Keratinocyte (primary cell): ENCODE measurements at regions not wholly inside any gene's neighbourhood (a gene's known extent, or its start where the extent isn't known, plus 50 kb on each side); places are given as distances from the start of the nearest gene placed in this dataset.

Experiments
- DNase-seq: peaks from one replicate; pipeline ENCODE4 v3.0.0-alpha.2; 2011; ENCODE audit warnings: low read depth, missing footprints, low spot score
- FAIRE-seq: peaks from 2 replicates; lab custom pipeline; 2011; peaks lifted over from hg19 to GRCh38; lab: Jason Lieb, UNC
- H2AFZ ChIP-seq: 2 replicates; pipeline ENCODE4 v1.6.0; 2012; ENCODE audit warnings: low read length, control low read depth, inconsistent platforms; ENCODE audit not compliant: control insufficient read depth
- H3K27ac ChIP-seq: 2 replicates; pipeline ENCODE4 v1.5.1; 2011; ENCODE audit warnings: low read length; ENCODE audit not compliant: control insufficient read depth, insufficient read depth
- H3K27me3 ChIP-seq: 3 replicates; pipeline ENCODE4 v1.6.0; 2011; ENCODE audit warnings: low read length; ENCODE audit not compliant: control insufficient read depth, insufficient read depth; ENCODE audit errors: extremely low read depth
- H3K36me3 ChIP-seq, 2 experiments: 2 replicates in 1 of 2; 3 replicates in 1 of 2; pipeline ENCODE4 v1.5.1; 2011; ENCODE audit warnings: low read length in 2 of 2, mild to moderate bottlenecking in 1 of 2; ENCODE audit not compliant: control insufficient read depth in 2 of 2, insufficient read depth in 2 of 2; ENCODE audit errors: extremely low read depth in 1 of 2
- H3K4me1 ChIP-seq: 3 replicates; pipeline ENCODE4 v1.5.1; 2011; ENCODE audit warnings: low read length; ENCODE audit not compliant: control insufficient read depth, insufficient read depth; ENCODE audit errors: extremely low read depth
- H3K4me2 ChIP-seq: 3 replicates; pipeline ENCODE4 v1.6.0; 2011; ENCODE audit warnings: low read depth, low read length; ENCODE audit not compliant: control insufficient read depth, insufficient read depth; ENCODE audit errors: extremely low read depth
- H3K4me3 ChIP-seq, 3 experiments: fragments of 200-600 bp in 1 of 3; sonication (generic) in 1 of 3; 2 replicates in 2 of 3; 3 replicates in 1 of 3; pipeline ENCODE4 v1.5.1; 2011 to 2016; ENCODE audit warnings: low read length in 3 of 3, mild to moderate bottlenecking in 3 of 3, control low read depth in 2 of 3, inconsistent platforms in 1 of 3, low read depth in 1 of 3, mixed read lengths in 1 of 3, mixed run types in 1 of 3, moderate library complexity in 1 of 3; ENCODE audit not compliant: control insufficient read depth in 2 of 3, insufficient read depth in 2 of 3; ENCODE audit errors: extremely low read depth in 1 of 3
- H3K79me2 ChIP-seq: 2 replicates; pipeline ENCODE4 v1.6.0; 2012; ENCODE audit warnings: low read length; ENCODE audit not compliant: control insufficient read depth, insufficient read depth
- H3K9ac ChIP-seq: 3 replicates; pipeline ENCODE4 v1.6.0; 2011; ENCODE audit warnings: low read length; ENCODE audit not compliant: control insufficient read depth, insufficient read depth; ENCODE audit errors: extremely low read depth
- H3K9me1 ChIP-seq: 3 replicates; pipeline ENCODE4 v1.6.0; 2011; ENCODE audit warnings: low read length; ENCODE audit not compliant: control insufficient read depth, insufficient read depth; ENCODE audit errors: extremely low read depth
- H3K9me3 ChIP-seq: 2 replicates; pipeline ENCODE4 v1.5.1; 2012; ENCODE audit warnings: low read depth, low read length; ENCODE audit not compliant: control insufficient read depth
- H4K20me1 ChIP-seq: 3 replicates; pipeline ENCODE4 v1.6.0; 2011; ENCODE audit warnings: low read length; ENCODE audit not compliant: control insufficient read depth, insufficient read depth; ENCODE audit errors: extremely low read depth
- CTCF ChIP-seq, 3 experiments: IDR thresholded peaks in 1 of 3; conservative IDR thresholded peaks in 1 of 3; optimal IDR thresholded peaks in 1 of 3; 2 replicates in 2 of 3; 3 replicates in 1 of 3; pipeline versions ENCODE3 to v1.5.1; 2011; ENCODE audit warnings: low read length in 3 of 3, mild to moderate bottlenecking in 3 of 3, moderate library complexity in 2 of 3, control low read depth in 1 of 3, inconsistent platforms in 1 of 3; ENCODE audit not compliant: insufficient read depth in 2 of 3; ENCODE audit errors: extremely low read depth in 1 of 3
- EZH2 ChIP-seq: IDR thresholded peaks from one replicate; pipeline ENCODE4 v1.6.1; 2012; ENCODE audit warnings: inconsistent platforms, mild to moderate bottlenecking, low read length, moderate library complexity
- dilution Hi-C: fragments of 300-500 bp; cut with MboI; formaldehyde crosslinking; loops from one replicate; pipeline ENCODE4 v1.7.0; 2020; ENCODE audit warnings: low sequenced_read_pairs; ENCODE audit not compliant: extremely low pct_ligation_motif_present

GRCh38 chr11:134625151-134625550, 213.1 kb upstream of the B3GAT1 start:
- no peaks in the 10 kb centered on the region for H3K79me2 ChIP-seq
- dilution Hi-C loops = no loop called here
- FAIRE-seq (no peak), DNase-seq (no peak)
- H3K4me1 ChIP-seq = no peaks in the 10 kb centered on the region
- H2AFZ ChIP-seq = no peak overlapping the region
- H3K9me3 ChIP-seq = no peaks in the 10 kb centered on the region
- no peak overlapping the region for H3K9ac ChIP-seq
- no peaks in the 10 kb centered on the region for H3K27me3 ChIP-seq
- no peak overlapping the region for H3K4me3 ChIP-seq
- H4K20me1 ChIP-seq = no peaks in the 10 kb centered on the region
- no peaks in the 10 kb centered on the region for H3K36me3 ChIP-seq
- TF ChIP-seq CTCF (optimal IDR thresholded peaks at IDR 0.05 in 1 of 3, IDR thresholded peaks at IDR 0.05 in 1 of 3, conservative IDR thresholded peaks at IDR 0.05 in 1 of 3; ENCODE audit: extremely low read depth in 1 of 3, insufficient read depth in 2 of 3, low read length in 3 of 3) = no peak
- no peak for TF ChIP-seq EZH2
- no peak overlapping the region for H3K4me2 ChIP-seq
- no peak overlapping the region for H3K27ac ChIP-seq
- no peaks in the 10 kb centered on the region for H3K9me1 ChIP-seq

- Histone ChIP-seq H3K27me3 (no peaks in the 10 kb centered on the region), H3K27ac (no peak overlapping the region), H4K20me1 (no peaks in the 10 kb centered on the region), H3K9me1 (no peaks in the 10 kb centered on the region), H3K4me2 (no peak overlapping the region), H2AFZ (no peak overlapping the region), H3K79me2 (no peaks in the 10 kb centered on the region), H3K9me3 (no peaks in the 10 kb centered on the region), H3K9ac (no peak overlapping the region), H3K4me3 (no peak overlapping the region), H3K36me3 (no peaks in the 10 kb centered on the region), H3K4me1 (no peaks in the 10 kb centered on the region)
- DNase-seq (no peak), FAIRE-seq (no peak)
- TF ChIP-seq CTCF (optimal IDR thresholded peaks at IDR 0.05 in 1 of 3, IDR thresholded peaks at IDR 0.05 in 1 of 3, conservative IDR thresholded peaks at IDR 0.05 in 1 of 3; ENCODE audit: extremely low read depth in 1 of 3, insufficient read depth in 2 of 3, low read length in 3 of 3) (no peak), EZH2 (no peak)
- dilution Hi-C loops = no loop called here
These were observed 212.3 kb upstream of the B3GAT1 start for GRCh38 chr11:134624166-134624920.
